IgD-negative memory B cell (primary cell): ENCODE measurements at regions not wholly inside any gene's neighbourhood (a gene's known extent, or its start where the extent isn't known, plus 50 kb on each side); places are given as distances from the start of the nearest gene placed in this dataset.
"Not testable (repeated sequence)": the region's sequence is repeated elsewhere in the genome, so short reads cannot be mapped to it uniquely, and the experiment has no call there.

Source experiments
- H3K27ac Mint-ChIP-seq, 3 donors: one replicate each; pipeline ENCODE4 v1.8.0; 2020 to 2022; ENCODE audit warnings: mild to moderate bottlenecking in 3 of 3, mixed read lengths in 3 of 3, moderate library complexity in 1 of 3
- H3K27me3 Mint-ChIP-seq: one replicate; pipeline ENCODE4 v1.8.0; 2021; ENCODE audit warnings: mixed read lengths
- H3K36me3 Mint-ChIP-seq: one replicate; pipeline ENCODE4 v1.8.0; 2020; ENCODE audit warnings: mild to moderate bottlenecking, mixed read lengths
- H3K4me1 Mint-ChIP-seq, 3 donors: one replicate each; pipeline ENCODE4 v1.8.0; 2020 to 2022; ENCODE audit warnings: mixed read lengths in 3 of 3, mild to moderate bottlenecking in 1 of 3
- H3K4me3 Mint-ChIP-seq, 4 donors: one replicate each; pipeline ENCODE4 v1.8.0; 2020 to 2022; ENCODE audit warnings: mild to moderate bottlenecking in 4 of 4, mixed read lengths in 4 of 4, moderate library complexity in 3 of 4
- H3K9me3 Mint-ChIP-seq, 3 donors: one replicate each; pipeline ENCODE4 v1.8.0; 2020 to 2021; ENCODE audit warnings: mixed read lengths in 3 of 3, mild to moderate bottlenecking in 1 of 3

DNA sequence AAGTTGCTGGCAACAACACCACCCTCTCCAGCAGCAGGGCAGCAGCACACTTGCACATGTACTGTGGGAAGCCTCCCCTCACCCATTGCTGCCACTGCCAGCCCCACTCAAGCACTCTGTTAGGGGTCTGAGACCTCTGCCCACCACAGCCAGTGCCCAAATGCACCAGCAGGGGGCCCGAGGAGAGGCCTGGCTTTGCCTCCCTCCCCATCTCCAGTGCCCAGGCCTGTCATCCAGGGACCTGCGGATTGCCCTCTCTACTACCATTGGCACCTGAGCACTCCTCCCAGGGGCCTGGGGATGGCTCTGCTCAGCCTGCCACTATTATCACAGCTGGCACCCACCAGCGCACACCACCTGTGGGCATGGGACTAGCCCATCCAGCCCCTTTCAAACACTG is 175.7 kb downstream of the PMAIP1 start:
- Mint-ChIP-seq H3K4me1 (no peaks in the 10 kb centered on the region), H3K9me3 (peaks cover 2 to 9% (median 4%) of the 10 kb centered on the region in 3 donors), H3K27me3 (peaks cover 7% of the 10 kb centered on the region), H3K4me3 (no peak overlapping the region), H3K36me3 (no peaks in the 10 kb centered on the region), H3K27ac (no peak overlapping the region)

DNA sequence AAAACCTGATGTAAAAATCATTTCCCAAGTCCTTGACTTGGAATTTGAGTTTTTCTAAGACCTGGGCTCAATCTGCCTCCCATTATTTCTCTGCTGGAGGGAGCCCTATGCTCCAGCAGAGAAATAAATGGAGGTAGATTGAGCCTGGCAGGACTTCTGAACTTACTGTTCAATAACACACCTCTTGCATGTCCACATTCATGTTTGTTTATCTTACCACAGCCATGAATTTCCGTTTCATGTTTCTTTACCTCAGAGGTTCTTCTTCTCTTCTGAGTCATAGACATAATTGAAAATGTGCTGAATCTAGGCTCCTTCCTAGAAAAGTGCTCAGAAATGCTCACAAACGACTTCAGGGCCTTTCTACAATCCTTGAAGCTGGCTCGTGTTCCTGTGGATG is 170.8 kb downstream of the PMAIP1 start:
- H3K36me3 Mint-ChIP-seq = no peaks in the 10 kb centered on the region
- no peak overlapping the region for H3K4me3 Mint-ChIP-seq
- peaks cover 8% of the 10 kb centered on the region for H3K27me3 Mint-ChIP-seq
- H3K9me3 Mint-ChIP-seq = peaks cover 0 to 3% (median 2%) of the 10 kb centered on the region in 3 donors
- no peak overlapping the region for H3K27ac Mint-ChIP-seq
- H3K4me1 Mint-ChIP-seq = no peaks in the 10 kb centered on the region

DNA sequence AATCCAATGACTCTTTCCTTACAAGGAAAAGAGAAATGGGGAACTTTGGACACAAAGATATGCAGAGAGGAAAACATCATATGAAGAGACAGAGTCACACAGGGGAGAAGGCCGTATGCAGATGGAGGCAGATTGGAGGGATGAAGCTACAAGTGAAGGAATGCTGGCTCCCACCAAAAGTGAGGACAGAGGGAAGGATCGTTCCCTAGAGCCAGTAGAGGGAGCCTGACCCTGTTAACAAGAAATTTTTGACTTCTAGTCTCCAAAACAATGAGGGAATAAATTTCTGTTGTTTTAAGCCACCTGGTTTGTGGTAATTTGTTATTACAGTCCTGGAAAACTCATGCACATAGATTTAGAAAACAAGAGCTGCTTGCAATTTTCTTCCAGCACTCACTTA is 169.3 kb downstream of the PMAIP1 start:
- H3K4me3 Mint-ChIP-seq = no peak overlapping the region
- H3K4me1 Mint-ChIP-seq = no peaks in the 10 kb centered on the region
- peaks cover 0 to 2% (median 0%) of the 10 kb centered on the region in 3 donors for H3K9me3 Mint-ChIP-seq
- H3K36me3 Mint-ChIP-seq = no peaks in the 10 kb centered on the region
- no peak overlapping the region for H3K27ac Mint-ChIP-seq
- H3K27me3 Mint-ChIP-seq = peaks cover 8% of the 10 kb centered on the region

DNA sequence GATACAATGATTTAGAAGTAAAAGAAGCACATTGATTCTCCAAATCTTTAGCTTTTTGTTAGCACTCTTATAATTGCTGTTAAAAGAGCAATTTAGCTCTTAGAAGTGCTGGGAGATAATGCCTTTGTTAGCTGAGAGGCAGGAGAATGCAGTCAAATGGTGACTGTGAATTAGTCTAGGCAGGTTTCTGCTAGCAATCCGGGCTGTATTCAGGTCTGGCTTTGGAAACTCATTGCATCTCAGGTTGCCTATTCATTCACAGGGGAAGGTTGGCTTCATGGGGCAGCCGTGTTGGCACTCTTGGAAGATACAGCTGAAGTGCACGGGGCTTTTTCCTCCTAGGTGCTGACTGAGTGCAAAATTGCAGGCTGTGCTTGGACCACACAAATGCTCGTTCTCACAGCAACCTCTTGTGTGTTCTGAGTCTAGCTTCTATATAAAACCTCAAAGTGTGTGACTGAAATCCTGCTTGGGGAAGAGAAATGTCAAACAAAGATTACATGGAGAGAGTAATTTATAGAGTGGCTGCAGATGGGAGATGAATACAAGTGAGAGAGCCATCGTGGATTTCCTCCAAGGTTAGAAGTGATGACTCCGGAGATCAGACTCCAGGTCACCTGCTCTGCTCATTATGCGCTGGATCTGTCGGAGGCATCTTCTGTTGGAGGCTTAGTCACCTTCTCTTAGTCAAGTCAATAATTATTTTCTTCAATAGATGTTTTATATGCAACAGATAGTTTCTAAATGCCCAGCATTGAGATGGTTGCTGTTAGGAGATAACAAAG is 167.8 kb downstream of the PMAIP1 start:
- H3K27ac Mint-ChIP-seq = no peak overlapping the region
- no peaks in the 10 kb centered on the region for H3K4me1 Mint-ChIP-seq
- no peaks in the 10 kb centered on the region for H3K9me3 Mint-ChIP-seq
- no peak overlapping the region for H3K4me3 Mint-ChIP-seq
- peaks cover 7% of the 10 kb centered on the region for H3K27me3 Mint-ChIP-seq
- H3K36me3 Mint-ChIP-seq = no peaks in the 10 kb centered on the region

DNA sequence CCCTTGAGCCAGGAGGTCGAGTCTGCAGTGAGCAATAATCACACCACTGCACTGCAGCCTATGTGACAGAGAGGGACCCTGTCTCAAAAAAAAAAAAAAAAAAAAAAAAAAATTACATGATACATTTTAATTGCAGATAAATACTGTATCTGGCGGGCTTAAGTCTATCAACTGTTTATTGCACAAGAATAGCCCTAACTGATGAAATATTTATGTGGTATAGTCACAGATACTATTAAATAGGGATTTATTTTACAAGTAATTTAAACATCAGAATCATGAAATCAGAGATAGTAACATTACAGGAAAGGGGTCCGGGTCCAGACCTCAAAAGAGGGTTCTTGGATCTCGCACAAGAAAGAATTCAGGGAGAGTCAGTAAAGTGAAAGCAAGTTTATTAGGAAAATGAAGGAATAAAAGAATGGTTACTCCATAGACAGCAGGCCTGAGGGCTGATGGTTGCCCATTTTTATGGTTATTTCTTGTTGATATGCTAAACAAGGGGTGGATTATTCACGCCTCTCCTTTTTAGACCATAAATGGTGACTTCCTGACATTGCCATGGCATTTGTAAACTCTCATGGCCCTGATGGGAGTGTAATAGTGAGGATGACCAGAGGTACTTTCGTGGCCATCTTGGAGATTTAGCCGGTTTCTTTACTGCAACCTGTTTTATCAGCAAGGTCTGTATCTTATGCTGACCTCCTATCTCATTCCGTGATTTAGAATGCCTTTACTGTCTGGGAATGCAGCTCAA is 166.6 kb downstream of the PMAIP1 start:
- Mint-ChIP-seq H3K27me3 (peaks cover 7% of the 10 kb centered on the region), H3K9me3 (no peaks in the 10 kb centered on the region), H3K36me3 (no peaks in the 10 kb centered on the region)

DNA sequence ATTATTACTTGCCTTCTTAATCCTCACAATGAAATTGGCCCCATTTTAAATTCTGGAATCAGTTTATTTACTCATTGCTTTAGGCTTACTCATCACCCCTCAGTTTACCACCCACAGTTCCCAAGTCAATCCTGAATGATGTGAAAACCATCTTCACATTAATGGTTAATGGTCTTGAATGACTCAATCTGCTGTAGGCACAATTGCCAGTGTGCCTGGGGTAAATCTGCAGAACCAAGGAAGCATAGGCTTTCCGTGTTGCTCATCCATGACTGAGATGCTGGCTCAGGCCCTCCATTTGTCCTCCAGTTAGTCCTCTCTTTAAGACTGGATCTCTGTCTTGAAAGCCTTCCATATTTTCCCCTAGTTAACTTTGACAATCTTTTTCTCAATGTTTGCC is 164.5 kb downstream of the PMAIP1 start:
- no peak overlapping the region for H3K4me3 Mint-ChIP-seq
- peaks cover 7% of the 10 kb centered on the region for H3K27me3 Mint-ChIP-seq
- H3K9me3 Mint-ChIP-seq = no peaks in the 10 kb centered on the region
- no peak overlapping the region for H3K27ac Mint-ChIP-seq
- H3K4me1 Mint-ChIP-seq = no peaks in the 10 kb centered on the region
- no peaks in the 10 kb centered on the region for H3K36me3 Mint-ChIP-seq

More for the DNA sequence above, 166.6 kb downstream of the PMAIP1 start:
- no peak overlapping the region for H3K27ac Mint-ChIP-seq
- H3K4me1 Mint-ChIP-seq = no peaks in the 10 kb centered on the region
- H3K4me3 Mint-ChIP-seq = no peak overlapping the region

DNA sequence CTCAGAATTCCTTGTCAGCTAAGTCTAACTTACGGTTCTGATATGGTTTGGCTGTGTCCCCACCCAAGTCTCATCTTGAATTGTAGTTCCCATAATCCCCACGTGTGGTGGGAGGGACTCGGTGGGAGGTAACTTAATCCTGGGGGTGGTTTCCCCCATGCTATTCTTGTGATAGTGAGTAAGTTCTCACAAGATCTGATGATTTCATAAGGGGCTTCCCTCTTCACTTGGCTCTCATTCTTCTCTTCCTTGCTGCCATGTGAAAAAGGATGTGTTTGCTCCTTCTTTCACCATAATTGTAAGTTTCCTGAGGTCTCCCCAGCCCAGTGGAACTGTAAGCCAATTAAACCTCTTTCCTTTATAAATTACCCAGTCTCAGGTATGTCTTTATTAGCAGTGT is 163.0 kb downstream of the PMAIP1 start:
- H3K9me3 Mint-ChIP-seq, H3K27ac Mint-ChIP-seq, H3K36me3 Mint-ChIP-seq, H3K4me3 Mint-ChIP-seq, H3K4me1 Mint-ChIP-seq, H3K27me3 Mint-ChIP-seq: not testable (repeated sequence)

DNA sequence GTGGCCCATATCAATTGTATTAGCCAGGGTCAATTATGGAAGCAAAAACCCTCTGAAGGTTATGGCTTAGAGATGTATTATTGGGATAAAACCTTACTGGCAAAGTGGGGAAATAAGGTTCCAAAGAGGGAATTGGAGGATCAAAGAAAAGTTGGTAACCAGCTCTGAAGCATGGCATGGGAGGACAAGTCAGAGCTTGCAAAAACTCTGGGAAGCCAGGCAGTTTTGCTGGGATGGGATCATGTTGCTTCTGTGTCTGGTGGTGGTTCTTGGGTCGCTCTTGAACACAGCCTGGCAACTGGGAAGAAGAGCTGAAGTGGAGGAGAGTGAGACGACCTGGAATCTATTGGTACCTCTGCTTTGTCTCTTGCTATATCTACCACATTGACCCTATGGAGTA is 162.6 kb downstream of the PMAIP1 start:
- Mint-ChIP-seq H3K9me3 (peaks cover 2 to 5% (median 5%) of the 10 kb centered on the region in 3 donors), H3K4me1 (no peaks in the 10 kb centered on the region), H3K27ac (no peak overlapping the region), H3K4me3 (no peak overlapping the region), H3K36me3 (peaks cover 4% of the 10 kb centered on the region), H3K27me3 (peaks cover 4% of the 10 kb centered on the region)

DNA sequence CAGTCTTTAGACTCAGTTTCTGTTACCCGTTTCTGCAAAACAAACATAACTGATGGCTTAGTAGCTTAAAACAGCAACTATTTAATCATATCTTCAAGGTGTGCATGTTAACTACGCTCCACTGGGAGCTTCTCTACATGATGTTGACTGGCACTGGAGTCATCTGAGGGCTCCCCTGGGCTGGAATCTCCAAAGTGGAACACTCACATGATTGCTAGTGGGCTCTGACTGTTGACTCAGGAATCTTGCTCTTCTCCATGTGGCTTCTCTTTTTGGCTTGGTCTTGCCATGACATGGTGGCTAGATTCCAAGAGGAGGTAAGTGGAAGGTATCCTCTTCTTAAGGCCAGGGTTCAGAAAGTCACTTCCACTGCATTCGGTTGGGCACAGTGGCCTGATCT is 160.8 kb downstream of the PMAIP1 start:
- Mint-ChIP-seq H3K27ac (no peak overlapping the region), H3K36me3 (peaks cover 4% of the 10 kb centered on the region), H3K9me3 (peaks cover 2 to 5% (median 5%) of the 10 kb centered on the region in 3 donors), H3K27me3 (peaks cover 4% of the 10 kb centered on the region), H3K4me3 (no peak overlapping the region), H3K4me1 (no peaks in the 10 kb centered on the region)

DNA sequence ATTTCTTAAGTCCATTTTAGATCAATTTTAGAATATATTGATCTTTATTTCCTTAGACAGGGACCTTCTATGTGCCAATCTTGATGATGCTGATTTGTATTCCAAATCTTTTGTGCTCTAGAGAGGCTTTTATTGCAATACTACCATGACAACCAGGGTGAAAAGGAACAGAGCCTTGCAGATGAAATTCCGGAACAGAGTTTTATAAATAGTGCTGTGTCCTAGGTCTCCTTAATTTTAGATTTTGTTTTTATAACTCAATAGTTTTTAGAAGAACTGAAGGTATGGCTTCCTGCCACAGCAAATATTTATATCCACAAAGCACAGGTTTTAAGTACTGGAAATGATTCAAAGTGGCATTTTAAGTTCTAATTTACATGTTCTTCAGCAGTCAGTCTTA is 160.2 kb downstream of the PMAIP1 start:
- H3K36me3 Mint-ChIP-seq = peaks cover 4% of the 10 kb centered on the region
- no peak overlapping the region for H3K27ac Mint-ChIP-seq
- H3K9me3 Mint-ChIP-seq = peaks cover 2 to 5% (median 5%) of the 10 kb centered on the region in 3 donors
- H3K4me1 Mint-ChIP-seq = no peaks in the 10 kb centered on the region
- peaks cover 4% of the 10 kb centered on the region for H3K27me3 Mint-ChIP-seq
- H3K4me3 Mint-ChIP-seq = no peak overlapping the region

DNA sequence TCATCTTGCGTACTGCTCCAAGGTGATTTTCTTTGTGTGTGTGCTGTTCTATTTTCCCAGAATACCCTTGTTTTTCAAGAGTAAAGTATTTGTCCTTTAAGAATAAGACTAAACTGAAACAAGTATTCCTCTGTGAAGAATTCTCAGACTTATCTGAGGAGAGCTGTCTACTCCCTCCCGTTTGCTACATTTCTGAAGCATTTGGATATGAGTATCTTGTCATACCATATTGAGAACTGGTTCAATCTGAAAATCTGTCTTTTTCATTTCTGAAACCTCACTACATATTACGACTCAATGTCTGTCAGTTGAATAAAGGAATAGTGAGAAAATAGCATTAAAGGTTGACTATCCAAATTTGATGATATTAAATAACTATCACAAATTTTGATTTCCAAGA is 159.4 kb downstream of the PMAIP1 start:
- Mint-ChIP-seq H3K27ac (no peak overlapping the region), H3K4me1 (no peaks in the 10 kb centered on the region), H3K9me3 (peaks cover 2 to 5% (median 5%) of the 10 kb centered on the region in 3 donors), H3K27me3 (peaks cover under 1% of the 10 kb centered on the region), H3K36me3 (peaks cover 4% of the 10 kb centered on the region), H3K4me3 (no peak overlapping the region)

DNA sequence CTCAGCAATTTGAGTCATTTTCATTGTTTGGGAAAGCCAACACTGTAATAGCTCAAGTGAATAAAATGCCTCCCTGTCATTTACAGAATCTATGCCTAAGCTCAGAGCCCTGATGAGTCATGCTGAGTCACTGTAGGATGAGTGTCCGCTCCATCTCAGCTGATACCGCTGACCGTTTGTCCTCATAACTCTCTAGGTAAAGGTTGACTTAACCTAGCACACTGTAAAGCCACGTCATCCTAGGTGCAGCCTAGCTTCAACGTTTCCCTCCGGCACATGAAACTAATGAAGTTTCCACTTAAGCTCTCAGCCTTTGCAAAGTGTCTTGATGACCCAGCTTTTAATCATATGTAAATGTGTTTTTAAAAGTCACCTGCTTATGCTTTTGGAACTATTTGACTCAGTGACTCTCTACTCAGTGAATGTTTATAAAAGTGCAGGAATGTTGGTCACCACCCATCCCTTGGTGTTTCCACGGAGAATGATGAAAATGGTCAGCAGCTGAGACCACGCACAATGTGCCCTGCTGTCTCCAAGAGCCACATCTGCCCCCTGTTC is 154.0 kb downstream of the PMAIP1 start:
- H3K9me3 Mint-ChIP-seq = peaks cover 2 to 10% (median 3%) of the 10 kb centered on the region in 3 donors
- peaks cover 5% of the 10 kb centered on the region for H3K27me3 Mint-ChIP-seq
- H3K4me3 Mint-ChIP-seq = no peak overlapping the region

DNA sequence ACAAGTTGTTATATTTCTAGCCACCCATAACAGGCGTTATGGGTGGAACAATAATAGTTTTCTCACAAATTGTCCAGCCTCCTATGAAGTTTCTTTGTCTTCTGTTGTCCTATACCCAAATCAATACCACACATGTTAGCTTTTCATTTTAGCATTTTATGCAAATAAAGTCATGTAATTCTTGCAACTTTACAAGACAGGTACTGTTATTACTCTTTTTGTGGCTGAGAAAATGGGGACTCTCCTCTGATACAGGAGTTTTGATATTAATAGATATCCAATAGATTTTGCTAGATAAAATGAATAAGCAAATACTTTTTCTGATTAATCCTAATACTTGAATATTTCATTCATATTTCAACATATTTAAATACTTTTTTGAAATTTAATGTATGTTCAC is 151.0 kb downstream of the PMAIP1 start:
- H3K27ac Mint-ChIP-seq = no peak overlapping the region
- H3K4me1 Mint-ChIP-seq = no peaks in the 10 kb centered on the region
- no peaks in the 10 kb centered on the region for H3K36me3 Mint-ChIP-seq
- H3K9me3 Mint-ChIP-seq = peaks cover 0 to 4% (median 2%) of the 10 kb centered on the region in 3 donors
- no peak overlapping the region for H3K4me3 Mint-ChIP-seq
- H3K27me3 Mint-ChIP-seq = peaks cover 5% of the 10 kb centered on the region

More for the DNA sequence above, 154.0 kb downstream of the PMAIP1 start:
- Mint-ChIP-seq H3K27ac (no peak overlapping the region), H3K36me3 (peaks cover 4% of the 10 kb centered on the region), H3K4me1 (no peaks in the 10 kb centered on the region)

DNA sequence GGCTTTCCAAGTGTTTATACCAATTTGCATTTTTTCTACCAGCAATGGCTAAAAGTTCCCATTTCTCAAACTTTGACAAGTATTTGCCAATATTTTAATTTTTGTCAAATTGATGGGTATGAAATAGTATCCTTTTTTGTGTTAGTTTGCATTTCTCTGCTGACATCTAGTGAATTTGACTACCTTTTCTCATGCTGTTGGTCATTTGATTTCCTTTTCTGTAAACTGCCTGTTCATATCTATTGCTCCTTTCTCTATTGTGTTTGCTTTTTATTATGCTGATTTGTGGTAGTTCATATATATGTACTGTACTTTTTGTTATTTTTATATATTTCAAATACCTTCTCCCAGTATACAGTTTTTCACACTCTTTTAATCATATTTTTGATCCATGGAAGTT is 149.4 kb downstream of the PMAIP1 start:
- H3K27ac Mint-ChIP-seq = no peak overlapping the region
- H3K4me1 Mint-ChIP-seq = no peaks in the 10 kb centered on the region
- peaks cover 4% of the 10 kb centered on the region for H3K27me3 Mint-ChIP-seq
- H3K9me3 Mint-ChIP-seq = peaks cover 0 to 4% (median 2%) of the 10 kb centered on the region in 3 donors
- H3K4me3 Mint-ChIP-seq = no peak overlapping the region
- H3K36me3 Mint-ChIP-seq = no peaks in the 10 kb centered on the region

DNA sequence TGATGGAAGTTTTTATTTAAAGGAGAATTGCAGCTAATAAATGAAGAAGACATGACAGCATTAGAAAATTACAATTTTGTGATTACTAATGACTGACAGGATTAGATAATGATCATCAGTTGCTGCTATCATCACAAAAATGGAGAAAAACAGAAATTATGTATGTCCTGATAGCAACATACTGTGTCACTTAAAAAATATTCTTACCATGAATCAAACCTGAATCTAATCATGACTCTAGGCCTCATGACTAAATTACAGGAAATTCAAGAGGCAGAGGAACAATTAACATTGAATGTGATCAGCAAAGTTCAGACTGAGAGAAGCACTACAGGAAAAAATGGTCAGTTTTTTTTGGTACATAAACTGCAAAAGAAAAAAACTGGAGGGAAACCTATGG is 147.8 kb downstream of the PMAIP1 start:
- H3K9me3 Mint-ChIP-seq = peaks cover 0 to 4% (median 2%) of the 10 kb centered on the region in 3 donors

More for the DNA sequence above, 147.8 kb downstream of the PMAIP1 start:
- H3K27me3 Mint-ChIP-seq = no peaks in the 10 kb centered on the region
- H3K4me1 Mint-ChIP-seq = peaks cover 0 to 1% (median 0%) of the 10 kb centered on the region in 3 donors
- H3K4me3 Mint-ChIP-seq = no peak overlapping the region
- no peak overlapping the region for H3K27ac Mint-ChIP-seq
- no peaks in the 10 kb centered on the region for H3K36me3 Mint-ChIP-seq
